SK-N-SH treated with all-trans-retinoic acid at 6 μM for 48 hours (cell line): ENCODE measurements at regions not wholly inside any gene's neighbourhood (a gene's known extent, or its start where the extent isn't known, plus 50 kb on each side); places are given as distances from the start of the nearest gene placed in this dataset.

Experiments
- ATAC-seq: fragments of 200-7000 bp; cut with Tn5 transposase; 3 replicates; pipeline ENCODE4 v1.9.1; 2020; ENCODE audit warnings: mild to moderate bottlenecking, moderate library complexity
- ARNTL ChIP-seq: fragments of 450-650 bp; formaldehyde crosslinking; IDR thresholded peaks from 2 replicates; pipeline ENCODE4 v1.5.0; 2020; ENCODE audit warnings: low read depth, mild to moderate bottlenecking, moderate library complexity, borderline replicate concordance
- BACH2 ChIP-seq: fragments of 250-450 bp; sonication (Bioruptor Pico); IDR thresholded peaks from 2 replicates; pipeline ENCODE4 v1.9.0; 2021; ENCODE audit warnings: mild to moderate bottlenecking, borderline replicate concordance
- CREB5 ChIP-seq: fragments of 250-450 bp; sonication (Bioruptor Pico); IDR thresholded peaks from 2 replicates; pipeline ENCODE4 v1.5.1; 2020; ENCODE audit warnings: low read depth, mild to moderate bottlenecking, moderate library complexity
- CSDC2 ChIP-seq: fragments of 250-450 bp; sonication (Bioruptor Pico); IDR thresholded peaks from 2 replicates; pipeline ENCODE4 v1.5.0; 2020; ENCODE audit warnings: mild to moderate bottlenecking, moderate library complexity
- ESRRG ChIP-seq: fragments of 250-450 bp; sonication (Bioruptor Pico); IDR thresholded peaks from 2 replicates; pipeline ENCODE4 v1.6.1; 2021; ENCODE audit warnings: mild to moderate bottlenecking
- ISL1 ChIP-seq: fragments of 250-450 bp; sonication (Bioruptor Pico); IDR thresholded peaks from 2 replicates; pipeline ENCODE4 v2.1.2; 2022; ENCODE audit warnings: mild to moderate bottlenecking, moderate library complexity
- OSR1 ChIP-seq: fragments of 250-450 bp; sonication (Bioruptor Pico); IDR thresholded peaks from 2 replicates; pipeline ENCODE4 v1.8.0; 2022; ENCODE audit warnings: moderate library complexity, mild to moderate bottlenecking, inconsistent platforms
- SNAI2 ChIP-seq: fragments of 250-450 bp; sonication (Bioruptor Pico); IDR thresholded peaks from 2 replicates; pipeline ENCODE4 v1.5.0; 2020; ENCODE audit warnings: mild to moderate bottlenecking, moderate library complexity
- TCF4 ChIP-seq: fragments of 250-450 bp; sonication (Bioruptor Pico); IDR thresholded peaks from 2 replicates; pipeline ENCODE4 v1.8.0; 2021; ENCODE audit warnings: mild to moderate bottlenecking, moderate library complexity, borderline replicate concordance
- TOX ChIP-seq: fragments of 250-450 bp; sonication (Bioruptor Pico); IDR thresholded peaks from 2 replicates; pipeline ENCODE4 v1.8.0; 2021; ENCODE audit warnings: mild to moderate bottlenecking, moderate library complexity, borderline replicate concordance
- ZC3H10 ChIP-seq: fragments of 250-450 bp; sonication (Bioruptor Pico); IDR thresholded peaks from 2 replicates; pipeline ENCODE4 v1.5.1; 2021; ENCODE audit warnings: mild to moderate bottlenecking, moderate library complexity
- ZFP3 ChIP-seq: fragments of 250-450 bp; sonication (Bioruptor Pico); IDR thresholded peaks from 2 replicates; pipeline ENCODE4 v1.5.0; 2020; ENCODE audit warnings: mild to moderate bottlenecking, moderate library complexity
- ZFP30 ChIP-seq: fragments of 450-650 bp; formaldehyde crosslinking; IDR thresholded peaks from 2 replicates; pipeline ENCODE4 v1.5.0; 2022; ENCODE audit warnings: mild to moderate bottlenecking, moderate library complexity
- ZNF565 ChIP-seq: fragments of 450-650 bp; formaldehyde crosslinking; conservative IDR thresholded peaks from 2 replicates; pipeline ENCODE4 v1.5.0; 2020; ENCODE audit warnings: low read depth, mild to moderate bottlenecking, moderate library complexity
- ZNF70 ChIP-seq: fragments of 450-650 bp; formaldehyde crosslinking; IDR thresholded peaks from 2 replicates; pipeline ENCODE4 v1.5.0; 2020; ENCODE audit warnings: mild to moderate bottlenecking, moderate library complexity
- ZNF8 ChIP-seq: fragments of 450-650 bp; formaldehyde crosslinking; IDR thresholded peaks from 2 replicates; pipeline ENCODE4 v1.5.0; 2020; ENCODE audit warnings: mild to moderate bottlenecking, moderate library complexity
- TF ChIP-seq, protein P1 (sequence below): fragments of 250-450 bp; sonication (Bioruptor Pico); IDR thresholded peaks from 2 replicates; pipeline ENCODE4 v1.5.0; 2020; ENCODE audit warnings: mild to moderate bottlenecking, moderate library complexity
- TF ChIP-seq, protein P2 (sequence below): fragments of 250-450 bp; sonication (Bioruptor Pico); IDR thresholded peaks from 2 replicates; pipeline ENCODE4 v1.8.0; 2021; ENCODE audit warnings: low read depth, mild to moderate bottlenecking, moderate library complexity, borderline replicate concordance
- TF ChIP-seq, protein P3 (sequence below): fragments of 250-450 bp; sonication (Bioruptor Pico); IDR thresholded peaks from 2 replicates; pipeline ENCODE4 v1.8.0; 2020; ENCODE audit warnings: mild to moderate bottlenecking, moderate library complexity, borderline replicate concordance
- TF ChIP-seq, protein P4 (sequence below): fragments of 250-450 bp; sonication (Bioruptor Pico); IDR thresholded peaks from 2 replicates; pipeline ENCODE4 v1.5.1; 2021; ENCODE audit warnings: mild to moderate bottlenecking, moderate library complexity

DNA sequence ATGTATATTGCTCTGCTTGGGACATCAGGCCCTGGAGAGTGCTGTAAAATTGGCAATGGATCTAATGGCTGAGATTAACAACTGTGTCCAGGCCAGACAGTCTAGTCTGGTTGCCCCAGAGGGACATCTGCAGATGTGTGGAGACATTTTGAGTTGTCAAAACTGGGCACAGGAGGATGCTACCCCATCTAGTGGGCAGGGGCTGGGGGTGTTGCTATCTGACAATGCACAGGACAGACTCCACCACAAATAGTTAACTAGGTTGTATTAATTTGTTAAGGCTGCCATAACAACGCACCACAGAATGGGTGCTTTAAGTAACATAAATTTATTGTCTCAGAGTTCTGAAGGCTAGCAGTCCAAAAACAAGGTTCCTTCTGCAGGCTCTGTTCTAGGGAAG, 302.5 kb upstream of the AMIGO2 start:
- TF ChIP-seq, protein P1, sequence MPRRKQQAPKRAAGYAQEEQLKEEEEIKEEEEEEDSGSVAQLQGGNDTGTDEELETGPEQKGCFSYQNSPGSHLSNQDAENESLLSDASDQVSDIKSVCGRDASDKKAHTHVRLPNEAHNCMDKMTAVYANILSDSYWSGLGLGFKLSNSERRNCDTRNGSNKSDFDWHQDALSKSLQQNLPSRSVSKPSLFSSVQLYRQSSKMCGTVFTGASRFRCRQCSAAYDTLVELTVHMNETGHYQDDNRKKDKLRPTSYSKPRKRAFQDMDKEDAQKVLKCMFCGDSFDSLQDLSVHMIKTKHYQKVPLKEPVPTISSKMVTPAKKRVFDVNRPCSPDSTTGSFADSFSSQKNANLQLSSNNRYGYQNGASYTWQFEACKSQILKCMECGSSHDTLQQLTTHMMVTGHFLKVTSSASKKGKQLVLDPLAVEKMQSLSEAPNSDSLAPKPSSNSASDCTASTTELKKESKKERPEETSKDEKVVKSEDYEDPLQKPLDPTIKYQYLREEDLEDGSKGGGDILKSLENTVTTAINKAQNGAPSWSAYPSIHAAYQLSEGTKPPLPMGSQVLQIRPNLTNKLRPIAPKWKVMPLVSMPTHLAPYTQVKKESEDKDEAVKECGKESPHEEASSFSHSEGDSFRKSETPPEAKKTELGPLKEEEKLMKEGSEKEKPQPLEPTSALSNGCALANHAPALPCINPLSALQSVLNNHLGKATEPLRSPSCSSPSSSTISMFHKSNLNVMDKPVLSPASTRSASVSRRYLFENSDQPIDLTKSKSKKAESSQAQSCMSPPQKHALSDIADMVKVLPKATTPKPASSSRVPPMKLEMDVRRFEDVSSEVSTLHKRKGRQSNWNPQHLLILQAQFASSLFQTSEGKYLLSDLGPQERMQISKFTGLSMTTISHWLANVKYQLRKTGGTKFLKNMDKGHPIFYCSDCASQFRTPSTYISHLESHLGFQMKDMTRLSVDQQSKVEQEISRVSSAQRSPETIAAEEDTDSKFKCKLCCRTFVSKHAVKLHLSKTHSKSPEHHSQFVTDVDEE (CRISPR knock-in tag), result no peak
- TF ChIP-seq, protein P2, sequence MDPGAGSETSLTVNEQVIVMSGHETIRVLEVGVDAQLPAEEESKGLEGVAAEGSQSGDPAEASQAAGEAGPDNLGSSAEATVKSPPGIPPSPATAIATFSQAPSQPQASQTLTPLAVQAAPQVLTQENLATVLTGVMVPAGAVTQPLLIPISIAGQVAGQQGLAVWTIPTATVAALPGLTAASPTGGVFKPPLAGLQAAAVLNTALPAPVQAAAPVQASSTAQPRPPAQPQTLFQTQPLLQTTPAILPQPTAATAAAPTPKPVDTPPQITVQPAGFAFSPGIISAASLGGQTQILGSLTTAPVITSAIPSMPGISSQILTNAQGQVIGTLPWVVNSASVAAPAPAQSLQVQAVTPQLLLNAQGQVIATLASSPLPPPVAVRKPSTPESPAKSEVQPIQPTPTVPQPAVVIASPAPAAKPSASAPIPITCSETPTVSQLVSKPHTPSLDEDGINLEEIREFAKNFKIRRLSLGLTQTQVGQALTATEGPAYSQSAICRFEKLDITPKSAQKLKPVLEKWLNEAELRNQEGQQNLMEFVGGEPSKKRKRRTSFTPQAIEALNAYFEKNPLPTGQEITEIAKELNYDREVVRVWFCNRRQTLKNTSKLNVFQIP, result no peak
- TF ChIP-seq ESRRG (CRISPR knock-in tag), result no peak
- TF ChIP-seq CSDC2 (CRISPR knock-in tag), result no peak
- no peak for TF ChIP-seq ARNTL
- TF ChIP-seq OSR1 (CRISPR knock-in tag), result no peak
- TF ChIP-seq ZFP3 (CRISPR knock-in tag), result no peak
- no peak for TF ChIP-seq ZNF70 (CRISPR knock-in tag)
- TF ChIP-seq CREB5 (CRISPR knock-in tag), result no peak
- TF ChIP-seq ZNF565, result no peak
- TF ChIP-seq ZC3H10 (CRISPR knock-in tag), result no peak
- no peak for TF ChIP-seq ZNF8 (CRISPR knock-in tag)
- no peak for ATAC-seq

DNA sequence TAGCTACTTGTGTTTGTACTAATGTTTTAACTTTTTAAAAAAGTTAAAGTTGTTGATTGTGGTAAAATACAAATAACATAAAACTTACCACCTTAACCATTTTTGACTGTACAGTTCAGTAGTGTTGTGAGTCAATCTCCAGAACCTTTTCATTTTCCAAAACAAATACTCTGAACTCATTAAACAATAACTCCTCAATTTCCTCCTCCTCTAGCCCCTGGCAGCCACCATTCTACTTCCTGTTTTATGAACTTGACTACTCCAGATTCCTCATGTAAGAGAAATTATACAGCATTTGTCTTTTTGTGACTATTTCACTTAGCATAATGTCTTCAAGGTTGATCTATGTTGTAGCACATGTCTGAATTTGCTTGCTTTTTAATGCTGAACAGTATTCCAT, 299.1 kb upstream of the AMIGO2 start:
- TF ChIP-seq, protein P2, result no peak
- TF ChIP-seq ZC3H10 (CRISPR knock-in tag) (no peak), CSDC2 (CRISPR knock-in tag) (no peak), ISL1 (no peak), OSR1 (CRISPR knock-in tag) (no peak), TCF4 (CRISPR knock-in tag) (no peak), ZNF565 (no peak), ESRRG (CRISPR knock-in tag) (no peak)
- TF ChIP-seq, protein P3, sequence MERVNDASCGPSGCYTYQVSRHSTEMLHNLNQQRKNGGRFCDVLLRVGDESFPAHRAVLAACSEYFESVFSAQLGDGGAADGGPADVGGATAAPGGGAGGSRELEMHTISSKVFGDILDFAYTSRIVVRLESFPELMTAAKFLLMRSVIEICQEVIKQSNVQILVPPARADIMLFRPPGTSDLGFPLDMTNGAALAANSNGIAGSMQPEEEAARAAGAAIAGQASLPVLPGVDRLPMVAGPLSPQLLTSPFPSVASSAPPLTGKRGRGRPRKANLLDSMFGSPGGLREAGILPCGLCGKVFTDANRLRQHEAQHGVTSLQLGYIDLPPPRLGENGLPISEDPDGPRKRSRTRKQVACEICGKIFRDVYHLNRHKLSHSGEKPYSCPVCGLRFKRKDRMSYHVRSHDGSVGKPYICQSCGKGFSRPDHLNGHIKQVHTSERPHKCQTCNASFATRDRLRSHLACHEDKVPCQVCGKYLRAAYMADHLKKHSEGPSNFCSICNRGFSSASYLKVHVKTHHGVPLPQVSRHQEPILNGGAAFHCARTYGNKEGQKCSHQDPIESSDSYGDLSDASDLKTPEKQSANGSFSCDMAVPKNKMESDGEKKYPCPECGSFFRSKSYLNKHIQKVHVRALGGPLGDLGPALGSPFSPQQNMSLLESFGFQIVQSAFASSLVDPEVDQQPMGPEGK (CRISPR knock-in tag), result no peak
- no peak for ATAC-seq

GRCh38 chr12:47378222-47378582, 298.4 kb upstream of the AMIGO2 start:
- ATAC-seq, result no peak
- TF ChIP-seq, protein P4, sequence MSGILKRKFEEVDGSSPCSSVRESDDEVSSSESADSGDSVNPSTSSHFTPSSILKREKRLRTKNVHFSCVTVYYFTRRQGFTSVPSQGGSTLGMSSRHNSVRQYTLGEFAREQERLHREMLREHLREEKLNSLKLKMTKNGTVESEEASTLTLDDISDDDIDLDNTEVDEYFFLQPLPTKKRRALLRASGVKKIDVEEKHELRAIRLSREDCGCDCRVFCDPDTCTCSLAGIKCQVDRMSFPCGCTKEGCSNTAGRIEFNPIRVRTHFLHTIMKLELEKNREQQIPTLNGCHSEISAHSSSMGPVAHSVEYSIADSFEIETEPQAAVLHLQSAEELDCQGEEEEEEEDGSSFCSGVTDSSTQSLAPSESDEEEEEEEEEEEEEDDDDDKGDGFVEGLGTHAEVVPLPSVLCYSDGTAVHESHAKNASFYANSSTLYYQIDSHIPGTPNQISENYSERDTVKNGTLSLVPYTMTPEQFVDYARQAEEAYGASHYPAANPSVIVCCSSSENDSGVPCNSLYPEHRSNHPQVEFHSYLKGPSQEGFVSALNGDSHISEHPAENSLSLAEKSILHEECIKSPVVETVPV, result no peak
- TF ChIP-seq TOX (CRISPR knock-in tag), result no peak
- TF ChIP-seq ISL1, result no peak
- no peak for TF ChIP-seq ZNF8 (CRISPR knock-in tag)
- TF ChIP-seq ZFP3 (CRISPR knock-in tag), result no peak
- no peak for TF ChIP-seq ZC3H10 (CRISPR knock-in tag)
- TF ChIP-seq, protein P2, result no peak
- TF ChIP-seq BACH2 (CRISPR knock-in tag), result no peak
- no peak for TF ChIP-seq TCF4 (CRISPR knock-in tag)
- no peak for TF ChIP-seq ZFP30 (CRISPR knock-in tag)
- no peak for TF ChIP-seq SNAI2
- no peak for TF ChIP-seq ESRRG (CRISPR knock-in tag)
- TF ChIP-seq, protein P3 (CRISPR knock-in tag), result no peak
- TF ChIP-seq ARNTL, result no peak
- TF ChIP-seq, all 23 proteins: peak for 0
